Fibroblast of lung (primary cell): ENCODE measurements at regions not wholly inside any gene's neighbourhood (a gene's known extent, or its start where the extent isn't known, plus 50 kb on each side); places are given as distances from the start of the nearest gene placed in this dataset.

Source experiments
- DNase-seq, 2 donors: peaks; one replicate each; pipeline versions ENCODE4 v3.0.0 to v3.0.0-alpha.2; 2010; ENCODE audit warnings: low read depth in 2 of 2
- H2AFZ ChIP-seq: 2 replicates; pipeline ENCODE4 v1.5.1; 2012; ENCODE audit warnings: low read length, control low read depth, inconsistent platforms
- H3K27ac ChIP-seq: 2 replicates; pipeline ENCODE4 v1.5.1; 2011; ENCODE audit warnings: low read length, control low read depth; ENCODE audit not compliant: insufficient read depth
- H3K27me3 ChIP-seq: 2 replicates; pipeline ENCODE4 v1.5.1; 2011; ENCODE audit warnings: mild to moderate bottlenecking, low read length; ENCODE audit not compliant: control insufficient read depth, insufficient read depth
- H3K36me3 ChIP-seq: 2 replicates; pipeline ENCODE4 v1.5.1; 2011; ENCODE audit warnings: low read length; ENCODE audit not compliant: control insufficient read depth, insufficient read depth
- H3K4me1 ChIP-seq: 2 replicates; pipeline ENCODE4 v1.5.1; 2011; ENCODE audit warnings: low read length; ENCODE audit not compliant: control insufficient read depth, insufficient read depth; ENCODE audit errors: extremely low read depth
- H3K4me2 ChIP-seq: 2 replicates; pipeline ENCODE4 v1.5.1; 2011; ENCODE audit warnings: low read length, control low read depth; ENCODE audit not compliant: insufficient read depth; ENCODE audit errors: extremely low read depth
- H3K4me3 ChIP-seq, 4 experiments: fragments of 200-600 bp in 1 of 4; sonication (generic) in 1 of 4; replicated peaks in 1 of 4; 2 replicates each; pipeline ENCODE4 v1.5.1; 2011 to 2016; ENCODE audit warnings: low read length in 4 of 4, low read depth in 3 of 4, mild to moderate bottlenecking in 3 of 4, control low read depth in 2 of 4, inconsistent platforms in 1 of 4, mixed read lengths in 1 of 4; ENCODE audit not compliant: insufficient read depth in 1 of 4; ENCODE audit errors: control extremely low read depth in 1 of 4
- H3K79me2 ChIP-seq: 2 replicates; pipeline ENCODE4 v1.5.1; 2012; ENCODE audit warnings: mild to moderate bottlenecking, low read length, inconsistent platforms; ENCODE audit not compliant: control insufficient read depth, insufficient read depth
- H3K9ac ChIP-seq: 2 replicates; pipeline ENCODE4 v1.5.1; 2011; ENCODE audit warnings: mild to moderate bottlenecking, low read length, control low read depth; ENCODE audit not compliant: insufficient read depth
- H3K9me3 ChIP-seq: 2 replicates; pipeline ENCODE4 v1.5.1; 2012; ENCODE audit warnings: low read depth, low read length; ENCODE audit not compliant: control insufficient read depth, insufficient read depth
- H4K20me1 ChIP-seq: 2 replicates; pipeline ENCODE4 v1.5.1; 2011; ENCODE audit warnings: low read length; ENCODE audit not compliant: control insufficient read depth, insufficient read depth; ENCODE audit errors: extremely low read depth
- CTCF ChIP-seq, 2 donors: IDR thresholded peaks in 1 of 2; conservative IDR thresholded peaks in 1 of 2; 1 replicate in 1 of 2; 2 replicates in 1 of 2; pipeline ENCODE4 v1.5.1; 2011 to 2012; ENCODE audit warnings: low read length in 2 of 2, control low read depth in 1 of 2, inconsistent platforms in 1 of 2, low read depth in 1 of 2, mild to moderate bottlenecking in 1 of 2
- EZH2 ChIP-seq: IDR thresholded peaks from 2 replicates; pipeline ENCODE4 v1.5.1; 2012; ENCODE audit warnings: low read length, control low read depth, mild to moderate bottlenecking; ENCODE audit errors: missing control alignments

- Histone ChIP-seq H3K4me3 (no peak overlapping the region), H3K27ac (no peak overlapping the region)
- no peak for TF ChIP-seq EZH2
- no peak for TF ChIP-seq CTCF (conservative IDR thresholded peaks at IDR 0.05 in 1 of 2, IDR thresholded peaks at IDR 0.05 in 1 of 2; ENCODE audit: low read depth in 1 of 2, low read length in 2 of 2)
Measured at GRCh38 chr5:145510769-145511168, 324.4 kb downstream of the PRELID2 start.

GRCh38 chr5:145510324-145510723 is 324.8 kb downstream of the PRELID2 start:
- Histone ChIP-seq H3K9me3 (no peaks in the 10 kb centered on the region), H3K27me3 (no peaks in the 10 kb centered on the region), H4K20me1 (no peaks in the 10 kb centered on the region), H3K4me1 (peaks cover 10% of the 10 kb centered on the region), H3K27ac (no peak overlapping the region), H3K9ac (no peak overlapping the region), H3K4me3 (no peak overlapping the region), H3K36me3 (no peaks in the 10 kb centered on the region), H3K4me2 (no peak overlapping the region), H3K79me2 (no peaks in the 10 kb centered on the region), H2AFZ (no peak overlapping the region)
- peak; percentile 62 to 84 for DNase-seq
- TF ChIP-seq CTCF (conservative IDR thresholded peaks at IDR 0.05 in 1 of 2, IDR thresholded peaks at IDR 0.05 in 1 of 2; ENCODE audit: low read depth in 1 of 2, low read length in 2 of 2) (no peak), EZH2 (no peak)

More at GRCh38 chr5:145510769-145511168, 324.4 kb downstream of the PRELID2 start:
- Histone ChIP-seq H3K36me3 (no peaks in the 10 kb centered on the region), H2AFZ (no peak overlapping the region), H3K4me1 (peaks cover 10% of the 10 kb centered on the region), H4K20me1 (no peaks in the 10 kb centered on the region), H3K9ac (no peak overlapping the region), H3K79me2 (no peaks in the 10 kb centered on the region), H3K4me2 (no peak overlapping the region), H3K9me3 (no peaks in the 10 kb centered on the region), H3K27me3 (no peaks in the 10 kb centered on the region)
- no peak for DNase-seq

- Histone ChIP-seq H3K79me2 (no peaks in the 10 kb centered on the region), H3K9ac (no peak overlapping the region), H4K20me1 (no peaks in the 10 kb centered on the region), H3K9me3 (no peaks in the 10 kb centered on the region), H3K27me3 (no peaks in the 10 kb centered on the region), H2AFZ (no peak overlapping the region), H3K27ac (no peak overlapping the region), H3K4me3 (no peak overlapping the region), H3K36me3 (no peaks in the 10 kb centered on the region), H3K4me1 (peaks cover 10% of the 10 kb centered on the region), H3K4me2 (no peak overlapping the region)
- no peak for TF ChIP-seq EZH2
- TF ChIP-seq CTCF (conservative IDR thresholded peaks at IDR 0.05 in 1 of 2, IDR thresholded peaks at IDR 0.05 in 1 of 2; ENCODE audit: low read depth in 1 of 2, low read length in 2 of 2): no peak
- peak; percentile 20 to 36 for DNase-seq
Measured at GRCh38 chr5:145509336-145510136, 325.6 kb downstream of the PRELID2 start.
